HL-60 (cell line): ENCODE measurements at regions not wholly inside any gene's neighbourhood (a gene's known extent, or its start where the extent isn't known, plus 50 kb on each side); places are given as distances from the start of the nearest gene placed in this dataset.

Experiments
- DNase-seq, 2 experiments: peaks; one replicate each; pipeline ENCODE4 v3.0.0-alpha.2; 2010 to 2020; ENCODE audit warnings: low read depth in 1 of 2, low spot score in 1 of 2
- H3K27ac ChIP-seq: fragments of 250-450 bp; sonication (Bioruptor Pico); replicated peaks from 2 replicates; pipeline ENCODE4 v1.5.1; 2020; ENCODE audit warnings: mild to moderate bottlenecking, moderate library complexity
- H3K27me3 ChIP-seq: fragments of 250-450 bp; sonication (Bioruptor Pico); 2 replicates; pipeline ENCODE4 v1.5.1; 2021; ENCODE audit warnings: mild to moderate bottlenecking, moderate library complexity; ENCODE audit not compliant: insufficient read depth, poor library complexity, severe bottlenecking
- H3K4me3 ChIP-seq: replicated peaks from 2 replicates; pipeline ENCODE4 v1.5.1; 2011; ENCODE audit warnings: mild to moderate bottlenecking, control low read depth, low read length; ENCODE audit not compliant: insufficient read depth
- CTCF ChIP-seq: IDR thresholded peaks from one replicate; pipeline ENCODE4 v1.5.1; 2011; ENCODE audit warnings: low read length, control low read depth, inconsistent platforms; ENCODE audit not compliant: insufficient read depth
- GABPA ChIP-seq: IDR thresholded peaks from 2 replicates; pipeline ENCODE4 v1.6.1; 2012; ENCODE audit warnings: low read depth
- POLR2AphosphoS5 ChIP-seq: IDR thresholded peaks from 2 replicates; pipeline ENCODE4 v1.6.1; 2012; ENCODE audit warnings: low read depth
- REST ChIP-seq: IDR thresholded peaks from 2 replicates; pipeline ENCODE4 v1.6.1; 2012; ENCODE audit warnings: low read depth; ENCODE audit not compliant: insufficient replicate concordance
- SPI1 ChIP-seq: IDR thresholded peaks from 2 replicates; pipeline ENCODE4 v1.6.1; 2012; ENCODE audit warnings: low read depth, mild to moderate bottlenecking, borderline replicate concordance

- H3K27me3 ChIP-seq = no peaks in the 10 kb centered on the region
- no peak overlapping the region for H3K27ac ChIP-seq
- no peak overlapping the region for H3K4me3 ChIP-seq
- DNase-seq = no peak
- TF ChIP-seq SPI1 = no peak
- TF ChIP-seq POLR2AphosphoS5 = no peak
- no peak for TF ChIP-seq CTCF
- TF ChIP-seq GABPA = no peak
- no peak for TF ChIP-seq REST
These were observed 177.1 kb upstream of the ARHGEF26 start for GRCh38 chr3:153944084-153944483.

DNA sequence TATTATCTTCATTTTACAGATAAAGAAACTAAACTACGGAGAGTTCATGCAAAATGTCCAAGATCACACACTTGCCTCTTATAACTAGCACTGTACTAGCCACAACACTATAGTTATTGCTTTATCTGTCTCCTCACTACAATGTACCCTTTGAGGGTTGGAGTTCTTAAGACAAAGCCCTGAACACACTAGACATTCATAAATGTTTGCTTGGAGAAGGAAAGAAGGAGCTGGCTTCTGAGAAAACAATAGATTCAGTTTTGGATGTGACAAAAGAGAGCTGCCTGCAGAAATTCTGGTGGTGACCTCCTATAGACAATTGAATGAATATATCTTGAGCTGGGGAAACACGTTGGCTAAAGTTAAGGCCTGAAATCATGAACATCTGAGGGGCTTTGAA, 169.9 kb upstream of the ARHGEF26 start:
- TF ChIP-seq POLR2AphosphoS5 (no peak), SPI1 (no peak), GABPA (no peak), CTCF (no peak), REST (no peak)
- no peak overlapping the region for H3K27ac ChIP-seq
- H3K27me3 ChIP-seq = no peaks in the 10 kb centered on the region
- DNase-seq = no peak
- no peak overlapping the region for H3K4me3 ChIP-seq

DNA sequence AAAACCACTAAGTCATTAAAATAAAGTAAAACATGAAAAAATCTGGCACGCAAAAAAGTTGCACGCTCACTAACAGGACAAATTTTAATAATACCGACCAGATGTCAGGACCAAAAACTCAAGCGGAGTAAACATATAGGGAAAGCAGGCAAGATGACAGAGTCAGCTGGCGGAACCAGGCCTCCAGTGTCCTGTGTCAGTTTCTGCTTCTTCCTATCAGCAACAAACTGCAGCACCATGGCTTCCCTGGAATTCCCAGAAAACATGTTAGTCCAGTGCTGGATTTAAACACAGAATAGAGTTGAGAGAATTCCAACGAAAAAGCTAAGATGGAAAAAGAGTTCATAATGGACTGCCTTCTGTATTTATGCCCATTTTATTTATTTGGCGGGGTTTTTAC, 169.1 kb upstream of the ARHGEF26 start:
- no peaks in the 10 kb centered on the region for H3K27me3 ChIP-seq
- no peak for TF ChIP-seq REST
- TF ChIP-seq CTCF = no peak
- no peak for TF ChIP-seq POLR2AphosphoS5
- TF ChIP-seq GABPA = no peak
- TF ChIP-seq SPI1 = no peak
- H3K4me3 ChIP-seq = no peak overlapping the region
- DNase-seq = no peak
- H3K27ac ChIP-seq = no peak overlapping the region
